IMR-90 (cell line): ENCODE measurements at regions not wholly inside any gene's neighbourhood (a gene's known extent, or its start where the extent isn't known, plus 50 kb on each side); places are given as distances from the start of the nearest gene placed in this dataset.

Experiments
- ATAC-seq: fragments of 200-7000 bp; cut with Tn5 transposase; 2 replicates; pipeline ENCODE4 v1.9.1; 2020; ENCODE audit warnings: low read depth, mild to moderate bottlenecking, moderate library complexity
- BruUV-seq: library from RNA; stranded (reverse); fragments of 400-500 nt; replicated peaks from 2 replicates; lab custom pipeline; 2021; lab: Mats Ljungman, UMichigan
- CTCF ChIA-PET: fragments of 300-600 bp; formaldehyde crosslinking; extraction: SDS; loops from one replicate; lab custom pipeline; 2021; ENCODE audit warnings: antibody characterized with exemption; lab: Yijun Ruan, JAX
- POLR2A ChIA-PET: fragments of 300-600 bp; sonication (Branson Sonifier 250); formaldehyde crosslinking; loops from one replicate; lab custom pipeline; 2022; ENCODE audit warnings: antibody characterized with exemption; ENCODE audit not compliant: unreplicated experiment; lab: Charles Lee
- DNase-seq: peaks from one replicate; pipeline ENCODE4 v3.0.0; 2013
- H2AFZ ChIP-seq: replicated peaks from 2 replicates; pipeline ENCODE3; 2013; ENCODE audit warnings: low read length, mild to moderate bottlenecking; ENCODE audit not compliant: poor library complexity
- H2AK5ac ChIP-seq: 2 replicates; pipeline ENCODE4 v1.6.1; 2013; ENCODE audit warnings: low read depth, low read length, inconsistent platforms
- H2AK9ac ChIP-seq: replicated peaks from 2 replicates; pipeline ENCODE3; 2013; ENCODE audit warnings: mild to moderate bottlenecking, low read depth, low read length, moderate library complexity; ENCODE audit not compliant: poor library complexity
- H2BK120ac ChIP-seq: 2 replicates; pipeline ENCODE4 v1.6.1; 2013; ENCODE audit warnings: low read depth, low read length, inconsistent platforms
- H2BK15ac ChIP-seq: 3 replicates; pipeline ENCODE4 v1.6.1; 2013; ENCODE audit warnings: low read depth, low read length, inconsistent platforms
- H2BK20ac ChIP-seq: 2 replicates; pipeline ENCODE4 v1.6.1; 2013; ENCODE audit warnings: low read depth, mild to moderate bottlenecking, inconsistent platforms, low read length, moderate library complexity
- H2BK5ac ChIP-seq: 2 replicates; pipeline ENCODE4 v1.6.1; 2013; ENCODE audit warnings: mild to moderate bottlenecking, low read depth, low read length, inconsistent platforms; ENCODE audit not compliant: poor library complexity, severe bottlenecking
- H3K14ac ChIP-seq: replicated peaks from 2 replicates; pipeline ENCODE4 v1.6.1; 2013; ENCODE audit warnings: low read depth, low read length, inconsistent platforms
- H3K18ac ChIP-seq: 2 replicates; pipeline ENCODE4 v1.6.1; 2013; ENCODE audit warnings: low read depth, low read length, control low read depth
- H3K23ac ChIP-seq: 2 replicates; pipeline ENCODE4 v1.6.1; 2013; ENCODE audit warnings: low read depth, low read length, inconsistent platforms
- H3K27ac ChIP-seq: 2 replicates; pipeline ENCODE4 v1.5.1; 2013; ENCODE audit warnings: mild to moderate bottlenecking, control low read depth, low read length; ENCODE audit not compliant: insufficient read depth
- H3K27me3 ChIP-seq: 2 replicates; pipeline ENCODE4 v1.6.1; 2013; ENCODE audit warnings: low read length; ENCODE audit not compliant: control insufficient read depth, insufficient read depth
- H3K36me3 ChIP-seq: 2 replicates; pipeline ENCODE4 v1.6.1; 2013; ENCODE audit warnings: low read length, mixed read lengths; ENCODE audit not compliant: control insufficient read depth, insufficient read depth
- H3K4ac ChIP-seq: 2 replicates; pipeline ENCODE4 v1.6.1; 2013; ENCODE audit warnings: low read depth, low read length, inconsistent platforms
- H3K4me1 ChIP-seq: 2 replicates; pipeline ENCODE4 v1.6.1; 2013; ENCODE audit warnings: low read length, mixed read lengths; ENCODE audit not compliant: control insufficient read depth, insufficient read depth
- H3K4me2 ChIP-seq: 2 replicates; pipeline ENCODE4 v1.6.1; 2013; ENCODE audit warnings: low read depth, mild to moderate bottlenecking, control low read depth, low read length, moderate library complexity
- H3K4me3 ChIP-seq: 2 replicates; pipeline ENCODE4 v1.5.1; 2013; ENCODE audit warnings: low read depth, mild to moderate bottlenecking, control low read depth, low read length, moderate library complexity; ENCODE audit not compliant: insufficient read depth
- H3K56ac ChIP-seq: 2 replicates; pipeline ENCODE4 v1.6.1; 2013; ENCODE audit warnings: low read length, inconsistent platforms; ENCODE audit not compliant: insufficient read depth; ENCODE audit errors: extremely low read depth
- H3K79me1 ChIP-seq, 2 experiments: 2 replicates each; pipeline ENCODE4 v1.6.1; 2013; ENCODE audit warnings: low read length in 2 of 2, inconsistent platforms in 1 of 2, low read depth in 1 of 2
- H3K9ac ChIP-seq: 2 replicates; pipeline ENCODE4 v1.6.1; 2013; ENCODE audit warnings: low read depth, low read length, control low read depth
- H3K9me1 ChIP-seq: 2 replicates; pipeline ENCODE4 v1.6.1; 2013; ENCODE audit warnings: low read length, inconsistent platforms; ENCODE audit not compliant: insufficient read depth
- H3K9me3 ChIP-seq: 2 replicates; pipeline ENCODE4 v1.6.1; 2013; ENCODE audit warnings: low read length; ENCODE audit not compliant: control insufficient read depth, insufficient read depth
- H4K20me1 ChIP-seq: 2 replicates; pipeline ENCODE4 v1.6.1; 2013; ENCODE audit warnings: low read length, inconsistent platforms; ENCODE audit not compliant: insufficient read depth
- H4K5ac ChIP-seq: 2 replicates; pipeline ENCODE4 v1.6.1; 2013; ENCODE audit warnings: mild to moderate bottlenecking, low read depth, low read length, control low read depth
- H4K8ac ChIP-seq, 2 experiments: 2 replicates each; pipeline ENCODE4 v1.6.1; 2013; ENCODE audit warnings: low read depth in 2 of 2, low read length in 2 of 2, control low read depth in 1 of 2, inconsistent platforms in 1 of 2
- H4K91ac ChIP-seq: 2 replicates; pipeline ENCODE4 v1.6.1; 2013; ENCODE audit warnings: low read depth, low read length, inconsistent platforms; ENCODE audit not compliant: insufficient read depth
- BHLHE40 ChIP-seq: fragments of 150-350 bp; IDR thresholded peaks from 2 replicates; pipeline ENCODE4 v1.6.1; 2016; ENCODE audit warnings: mild to moderate bottlenecking, low read depth, low read length
- CEBPB ChIP-seq: IDR thresholded peaks from 2 replicates; pipeline ENCODE4 v1.6.1; 2012; ENCODE audit warnings: low read depth, low read length, improper control_type of control experiment
- CHD1 ChIP-seq: IDR thresholded peaks from 2 replicates; pipeline ENCODE4 v1.6.1; 2012; ENCODE audit warnings: low read depth, low read length, improper control_type of control experiment
- CTCF ChIP-seq: conservative IDR thresholded peaks from 2 replicates; pipeline ENCODE4 v1.5.1; 2012; ENCODE audit warnings: mild to moderate bottlenecking, low read depth, low read length, improper control_type of control experiment
- ELK1 ChIP-seq: fragments of 150-350 bp; IDR thresholded peaks from 2 replicates; pipeline ENCODE4 v1.6.1; 2016; ENCODE audit warnings: low read depth, mild to moderate bottlenecking, low read length, moderate library complexity, borderline replicate concordance
- FOS ChIP-seq: fragments of 150-350 bp; IDR thresholded peaks from 2 replicates; pipeline ENCODE4 v1.6.1; 2016; ENCODE audit warnings: low read depth, low read length
- MAFK ChIP-seq: IDR thresholded peaks from 2 replicates; pipeline ENCODE4 v1.6.1; 2012; ENCODE audit warnings: low read depth, low read length, improper control_type of control experiment
- MAZ ChIP-seq: IDR thresholded peaks from 2 replicates; pipeline ENCODE4 v1.6.1; 2012; ENCODE audit warnings: low read depth, mild to moderate bottlenecking, low read length, improper control_type of control experiment, moderate library complexity, borderline replicate concordance
- MXI1 ChIP-seq: IDR thresholded peaks from 2 replicates; pipeline ENCODE4 v1.6.1; 2012; ENCODE audit warnings: low read depth, mild to moderate bottlenecking, low read length, moderate library complexity, borderline replicate concordance
- NFE2L2 ChIP-seq: fragments of 150-350 bp; IDR thresholded peaks from 2 replicates; pipeline ENCODE4 v1.6.1; 2016; ENCODE audit warnings: low read depth, mild to moderate bottlenecking, low read length
- POLR2A ChIP-seq: IDR thresholded peaks from 2 replicates; pipeline ENCODE4 v1.6.1; 2012; ENCODE audit warnings: mild to moderate bottlenecking, low read depth, low read length
- RAD21 ChIP-seq: IDR thresholded peaks from 2 replicates; pipeline ENCODE4 v1.6.1; 2012; ENCODE audit warnings: low read length, improper control_type of control experiment
- RCOR1 ChIP-seq: IDR thresholded peaks from 2 replicates; pipeline ENCODE4 v1.6.1; 2012; ENCODE audit warnings: mild to moderate bottlenecking, low read length, improper control_type of control experiment; ENCODE audit not compliant: insufficient replicate concordance
- RFX5 ChIP-seq: IDR thresholded peaks from 2 replicates; pipeline ENCODE4 v1.8.0; 2012; ENCODE audit warnings: low read depth, mild to moderate bottlenecking, low read length, moderate library complexity
- SMC3 ChIP-seq: fragments of 150-350 bp; IDR thresholded peaks from 2 replicates; pipeline ENCODE4 v1.6.1; 2016; ENCODE audit warnings: low read depth, mild to moderate bottlenecking, antibody characterized with exemption, low read length, moderate library complexity
- USF2 ChIP-seq: fragments of 150-350 bp; IDR thresholded peaks from 2 replicates; pipeline ENCODE4 v1.6.1; 2017; ENCODE audit warnings: mild to moderate bottlenecking, antibody characterized with exemption, low read length, low read depth
- WGBS, 2 experiments: methylation state at CpG; one replicate each; pipeline versions ENCODE4 v1.1.5 to v1.1.7; 2013; ENCODE audit warnings: missing lambda C conversion rate in 2 of 2; ENCODE audit not compliant: insufficient read length in 1 of 2; ENCODE audit errors: extremely low coverage in 2 of 2; 5-methylcytosine and 5-hydroxymethylcytosine counted together
- dilution Hi-C: fragments of 300-500 bp; cut with HindIII; formaldehyde crosslinking; loops from one replicate; pipeline ENCODE4 v1.14.3; 2018; ENCODE audit warnings: low sequenced_read_pairs; ENCODE audit not compliant: unreplicated experiment
- in situ Hi-C: fragments of 300-500 bp; cut with MboI; formaldehyde crosslinking; loops from 3 replicates; pipeline ENCODE4 v1.14.3; 2019; ENCODE audit warnings: low sequenced_read_pairs, inconsistent platforms, mixed read lengths
- intact Hi-C: fragments of 100-400 bp; cut with micrococcal nuclease; formaldehyde crosslinking; loops from 2 replicates; pipeline ENCODE4 v1.10.0; 2022

- H3K4me2 ChIP-seq: no peak overlapping the region
- DNase-seq: no peak
- no peak overlapping the region for H4K91ac ChIP-seq
- no peak overlapping the region for H2BK5ac ChIP-seq
- H4K20me1 ChIP-seq: no peaks in the 10 kb centered on the region
- no peak overlapping the region for H3K56ac ChIP-seq
- no peaks in the 10 kb centered on the region for H3K4me1 ChIP-seq
- dilution Hi-C loops (no loop called here), in situ Hi-C loops (no loop called here), intact Hi-C loops (no loop called here)
- H3K4me3 ChIP-seq: no peak overlapping the region
- peaks cover 2% of the 10 kb centered on the region; the same call in 1 of the 2 replicates for H3K27me3 ChIP-seq
- H3K18ac ChIP-seq: no peak overlapping the region
- H4K5ac ChIP-seq: no peak overlapping the region
- H3K27ac ChIP-seq: no peak overlapping the region
- no peak overlapping the region for H4K8ac ChIP-seq
- H2BK20ac ChIP-seq: no peak overlapping the region
- H3K9ac ChIP-seq: no peak overlapping the region
- no peak overlapping the region for H3K23ac ChIP-seq
- ChIA-PET CTCF (interaction anchor here (0.8 kb wide), 1 partner anchor 21 kb away, joined by 3 read pairs; no protein-coding TSS in a partner anchor), POLR2A (no interaction called here)
- no peaks in the 10 kb centered on the region for H3K36me3 ChIP-seq
- H2BK15ac ChIP-seq: no peak overlapping the region
- no peaks in the 10 kb centered on the region for H3K9me1 ChIP-seq
- no TSS peak for BruUV-seq
- no peak overlapping the region for H2BK120ac ChIP-seq
- H2AK9ac ChIP-seq: no peak overlapping the region
- TF ChIP-seq RAD21 (no peak), NFE2L2 (no peak), CHD1 (no peak), MXI1 (no peak), RCOR1 (no peak), FOS (no peak), MAZ (no peak), POLR2A (no peak), RFX5 (no peak), CTCF (no peak), MAFK (no peak), SMC3 (no peak), ELK1 (no peak), BHLHE40 (no peak), CEBPB (no peak), USF2 (no peak)
- no peak for ATAC-seq
- H3K14ac ChIP-seq: no peak overlapping the region
- H2AK5ac ChIP-seq: no peak overlapping the region
- no CpG with 5 or more reads among the region's 7 CpGs for WGBS, 2 experiments
- no peak overlapping the region for H2AFZ ChIP-seq
- H3K79me1 ChIP-seq: no peaks in the 10 kb centered on the region
- H3K9me3 ChIP-seq: no peaks in the 10 kb centered on the region
- H3K4ac ChIP-seq: no peak overlapping the region
Measured at GRCh38 chr6:176766-177165, 115.5 kb upstream of the DUSP22 start.
